Suprapubic skin (tissue), 4 donors: ENCODE measurements at regions not wholly inside any gene's neighbourhood (a gene's known extent, or its start where the extent isn't known, plus 50 kb on each side); places are given as distances from the start of the nearest gene placed in this dataset.
"Not testable (repeated sequence)": the region's sequence is repeated elsewhere in the genome, so short reads cannot be mapped to it uniquely, and the experiment has no call there.

Experiments
- DNase-seq, 2 donors: peaks; one replicate each; pipeline ENCODE4 v3.0.0-alpha.2; 2019; ENCODE audit warnings: low spot score in 2 of 2
- H3K27ac ChIP-seq: fragments of 200-600 bp; sonication (generic); one replicate; pipeline ENCODE4 v1.5.1; 2019
- H3K27me3 ChIP-seq: fragments of 200-600 bp; sonication (generic); one replicate; pipeline ENCODE4 v1.5.1; 2019
- H3K36me3 ChIP-seq: fragments of 200-600 bp; sonication (generic); one replicate; pipeline ENCODE4 v1.5.1; 2019
- H3K4me1 ChIP-seq: fragments of 200-600 bp; sonication (generic); one replicate; pipeline ENCODE4 v1.5.1; 2019
- H3K4me3 ChIP-seq: fragments of 200-600 bp; sonication (generic); one replicate; pipeline ENCODE4 v1.5.1; 2019; ENCODE audit warnings: mild to moderate bottlenecking
- H3K9me3 ChIP-seq: fragments of 200-600 bp; sonication (generic); one replicate; pipeline ENCODE4 v1.5.1; 2019
- CTCF ChIP-seq, 2 donors: fragments of 200-600 bp in 1 of 2; fragments of 450-650 bp in 1 of 2; sonication (generic) in 1 of 2; IDR thresholded peaks; one replicate each; pipeline ENCODE4 v1.5.1; 2016 to 2019; ENCODE audit warnings: antibody characterized with exemption in 2 of 2, mild to moderate bottlenecking in 1 of 2, moderate library complexity in 1 of 2
- EP300 ChIP-seq: sonication (generic); formaldehyde crosslinking; IDR thresholded peaks from one replicate; pipeline ENCODE4 v1.6.1; 2017; ENCODE audit warnings: antibody characterized with exemption
- POLR2A ChIP-seq, 2 donors: fragments of 450-650 bp; IDR thresholded peaks; one replicate each; pipeline ENCODE4 v1.6.1; 2017; ENCODE audit warnings: antibody characterized with exemption in 2 of 2, mild to moderate bottlenecking in 2 of 2, moderate library complexity in 2 of 2
- POLR2AphosphoS5 ChIP-seq, 3 donors: sonication (generic); formaldehyde crosslinking; IDR thresholded peaks; one replicate each; pipeline ENCODE4 v1.6.1; 2017; ENCODE audit warnings: antibody characterized with exemption in 3 of 3
- WGBS: methylation state at CpG from one replicate; pipeline ENCODE4 v1.1.5; 2018; 5-methylcytosine and 5-hydroxymethylcytosine counted together

GRCh38 chr3:55269636-55270035 lies 217.5 kb downstream of the WNT5A start:
- H3K4me3 ChIP-seq: no peak overlapping the region
- H3K36me3 ChIP-seq: no peaks in the 10 kb centered on the region
- no peaks in the 10 kb centered on the region for H3K4me1 ChIP-seq
- no peak for TF ChIP-seq EP300
- no peak for TF ChIP-seq CTCF (IDR thresholded peaks at IDR 0.05)
- no peak for TF ChIP-seq POLR2A (IDR thresholded peaks at IDR 0.05)
- TF ChIP-seq POLR2AphosphoS5 (IDR thresholded peaks at IDR 0.05): no peak
- WGBS: 90% methylated on average over 4 of the region's 4 CpGs
- no peaks in the 10 kb centered on the region for H3K9me3 ChIP-seq
- no peak for DNase-seq
- H3K27ac ChIP-seq: no peak overlapping the region
- peaks cover 10% of the 10 kb centered on the region for H3K27me3 ChIP-seq

GRCh38 chr3:55269096-55269495 lies 218.0 kb downstream of the WNT5A start:
- TF ChIP-seq POLR2A (IDR thresholded peaks at IDR 0.05): no peak

GRCh38 chr3:55267206-55267930 lies 219.7 kb downstream of the WNT5A start:
- Histone ChIP-seq H3K27me3 (peaks cover 10% of the 10 kb centered on the region), H3K4me1 (no peaks in the 10 kb centered on the region), H3K27ac (no peak overlapping the region), H3K4me3 (no peak overlapping the region), H3K36me3 (no peaks in the 10 kb centered on the region), H3K9me3 (no peaks in the 10 kb centered on the region)
- 71% methylated on average over 2 of the region's 2 CpGs for whole genome bisulfite sequencing
- TF ChIP-seq POLR2AphosphoS5 (IDR thresholded peaks at IDR 0.05) (no peak), EP300 (no peak), CTCF (IDR thresholded peaks at IDR 0.05) (no peak), POLR2A (IDR thresholded peaks at IDR 0.05) (no peak)
- no peak for DNase-seq

More at GRCh38 chr3:55269096-55269495, 218.0 kb downstream of the WNT5A start:
- no peak overlapping the region for H3K27ac ChIP-seq
- H3K36me3 ChIP-seq: no peaks in the 10 kb centered on the region
- peaks cover 10% of the 10 kb centered on the region for H3K27me3 ChIP-seq
- no peaks in the 10 kb centered on the region for H3K9me3 ChIP-seq
- no peak overlapping the region for H3K4me3 ChIP-seq
- DNase-seq: no peak
- no peaks in the 10 kb centered on the region for H3K4me1 ChIP-seq
- WGBS: 93% methylated on average over 4 of the region's 4 CpGs

GRCh38 chr3:55264919-55265318 lies 222.2 kb downstream of the WNT5A start:
- WGBS: 79% methylated on average over 3 of the region's 3 CpGs
- Histone ChIP-seq H3K9me3 (no peaks in the 10 kb centered on the region), H3K4me1 (no peaks in the 10 kb centered on the region), H3K27ac (no peak overlapping the region), H3K4me3 (no peak overlapping the region), H3K36me3 (no peaks in the 10 kb centered on the region), H3K27me3 (peaks cover 10% of the 10 kb centered on the region)
- TF ChIP-seq POLR2A (IDR thresholded peaks at IDR 0.05) (no peak), CTCF (IDR thresholded peaks at IDR 0.05) (no peak), EP300 (no peak), POLR2AphosphoS5 (IDR thresholded peaks at IDR 0.05) (no peak)
- DNase-seq: no peak

GRCh38 chr3:55252921-55253320 lies 234.2 kb downstream of the WNT5A start:
- H3K4me1 ChIP-seq: no peaks in the 10 kb centered on the region
- DNase-seq: no peak
- no peaks in the 10 kb centered on the region for H3K9me3 ChIP-seq
- H3K4me3 ChIP-seq: no peak overlapping the region
- no peaks in the 10 kb centered on the region for H3K36me3 ChIP-seq
- no peaks in the 10 kb centered on the region for H3K27me3 ChIP-seq
- TF ChIP-seq CTCF (IDR thresholded peaks at IDR 0.05) (no peak), EP300 (no peak), POLR2AphosphoS5 (IDR thresholded peaks at IDR 0.05) (no peak), POLR2A (IDR thresholded peaks at IDR 0.05) (no peak)
- no peak overlapping the region for H3K27ac ChIP-seq

- 70% methylated on average over 6 of the region's 6 CpGs for WGBS
- H3K9me3 ChIP-seq, DNase-seq: not testable (repeated sequence)
These were observed 237.9 kb downstream of the WNT5A start for GRCh38 chr3:55249156-55249555.

More at GRCh38 chr3:55249156-55249555, 237.9 kb downstream of the WNT5A start:
- not testable (repeated sequence) for H3K27me3 ChIP-seq, H3K4me3 ChIP-seq, H3K36me3 ChIP-seq, H3K4me1 ChIP-seq, H3K27ac ChIP-seq
